ENCODE measurements at regions not wholly inside any gene's neighbourhood (a gene's known extent, or its start where the extent isn't known, plus 50 kb on each side); places are given as distances from the start of the nearest gene placed in this dataset.

DNA sequence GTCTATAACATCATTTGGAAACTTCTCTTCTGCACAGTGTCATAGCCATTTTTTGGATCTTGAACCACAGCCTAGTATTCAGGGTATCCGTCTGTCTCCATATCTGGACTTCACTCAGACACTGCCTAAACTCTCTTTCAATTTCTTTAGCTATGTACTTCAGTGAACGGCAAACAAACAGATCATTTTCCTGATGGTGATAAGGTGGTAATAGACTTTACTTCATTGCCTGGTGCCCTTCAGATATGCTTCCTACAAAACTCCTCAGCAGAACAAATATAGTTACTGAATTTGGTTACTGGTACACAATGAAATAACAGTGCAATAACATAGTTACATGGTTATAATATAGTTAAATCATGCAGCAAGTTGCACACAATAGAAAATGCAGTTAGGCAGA lies 348.2 kb downstream of the ZSWIM6 start:
- no peak for TF ChIP-seq TARDBP (IDR thresholded peaks at IDR 0.05)
- TF ChIP-seq LEF1 (IDR thresholded peaks at IDR 0.05; ENCODE audit: borderline replicate concordance): no peak
- no peak for TF ChIP-seq SUZ12 (IDR thresholded peaks at IDR 0.05)
- no peak for TF ChIP-seq BHLHE40 (IDR thresholded peaks at IDR 0.05; ENCODE audit: borderline replicate concordance)
- no peak for TF ChIP-seq NFRKB (IDR thresholded peaks at IDR 0.05)
- TF ChIP-seq SP1 (IDR thresholded peaks at IDR 0.05): no peak
- no peak for TF ChIP-seq ZNF384 (IDR thresholded peaks at IDR 0.05)
- TF ChIP-seq FOXM1 (IDR thresholded peaks at IDR 0.05; ENCODE audit: borderline replicate concordance): no peak
- TF ChIP-seq, protein P1, sequence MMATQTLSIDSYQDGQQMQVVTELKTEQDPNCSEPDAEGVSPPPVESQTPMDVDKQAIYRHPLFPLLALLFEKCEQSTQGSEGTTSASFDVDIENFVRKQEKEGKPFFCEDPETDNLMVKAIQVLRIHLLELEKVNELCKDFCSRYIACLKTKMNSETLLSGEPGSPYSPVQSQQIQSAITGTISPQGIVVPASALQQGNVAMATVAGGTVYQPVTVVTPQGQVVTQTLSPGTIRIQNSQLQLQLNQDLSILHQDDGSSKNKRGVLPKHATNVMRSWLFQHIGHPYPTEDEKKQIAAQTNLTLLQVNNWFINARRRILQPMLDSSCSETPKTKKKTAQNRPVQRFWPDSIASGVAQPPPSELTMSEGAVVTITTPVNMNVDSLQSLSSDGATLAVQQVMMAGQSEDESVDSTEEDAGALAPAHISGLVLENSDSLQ (IDR thresholded peaks at IDR 0.05): no peak
- no peak for TF ChIP-seq L3MBTL2 (conservative IDR thresholded peaks at IDR 0.05)
